Liver (tissue), 3 donors: ENCODE measurements at regions not wholly inside any gene's neighbourhood (a gene's known extent, or its start where the extent isn't known, plus 50 kb on each side); places are given as distances from the start of the nearest gene placed in this dataset.

Experiments
- FOXA1 ChIP-seq: IDR thresholded peaks from 2 replicates; pipeline ENCODE4 v1.6.1; 2016; ENCODE audit warnings: antibody characterized with exemption
- GABPA ChIP-seq, 2 donors: IDR thresholded peaks in 1 of 2; conservative IDR thresholded peaks in 1 of 2; 2 replicates each; pipeline ENCODE4 v1.6.1; 2016; ENCODE audit warnings: antibody characterized with exemption in 2 of 2, mild to moderate bottlenecking in 1 of 2, moderate library complexity in 1 of 2
- RAD21 ChIP-seq, 2 donors: IDR thresholded peaks; 2 replicates each; pipeline ENCODE4 v1.6.1; 2016; ENCODE audit warnings: antibody characterized with exemption in 2 of 2, mild to moderate bottlenecking in 2 of 2
- YY1 ChIP-seq: IDR thresholded peaks from 2 replicates; pipeline ENCODE4 v1.6.1; 2016; ENCODE audit warnings: antibody characterized with exemption, mild to moderate bottlenecking
- TF ChIP-seq, protein P1 (sequence below): fragments of 150-350 bp; IDR thresholded peaks from 2 replicates; pipeline ENCODE4 v1.5.1; 2017; ENCODE audit warnings: improper control_type of control experiment, low read depth, low read length; ENCODE audit not compliant: missing input control
- donor health status: healthy.
- donor health status: healthy.

DNA sequence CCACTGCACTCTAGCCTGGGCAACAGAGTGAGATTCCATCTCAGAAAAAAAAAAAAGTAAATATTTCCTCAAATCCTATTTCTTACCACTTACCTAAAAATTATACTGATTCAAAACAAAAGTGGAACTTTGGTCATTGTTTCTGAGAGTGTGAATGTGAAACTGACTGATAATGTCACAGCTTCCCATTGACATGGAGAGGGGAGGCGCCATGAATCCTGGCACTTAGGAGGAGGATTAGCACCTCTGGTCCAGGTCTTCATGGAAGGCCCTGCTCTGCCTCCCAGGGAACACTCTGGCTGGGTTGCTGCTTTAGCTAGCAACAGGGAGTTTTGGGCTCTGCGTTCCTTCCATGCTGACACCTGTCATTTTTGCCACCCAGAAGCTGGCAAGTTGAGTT lies 154.3 kb upstream of the SALL1 start:
- TF ChIP-seq GABPA (IDR thresholded peaks at IDR 0.05 in 1 of 2, conservative IDR thresholded peaks at IDR 0.05 in 1 of 2) (no peak), FOXA1 (no peak), YY1 (no peak), RAD21 (IDR thresholded peaks at IDR 0.05) (no peak)
- TF ChIP-seq, protein P1, sequence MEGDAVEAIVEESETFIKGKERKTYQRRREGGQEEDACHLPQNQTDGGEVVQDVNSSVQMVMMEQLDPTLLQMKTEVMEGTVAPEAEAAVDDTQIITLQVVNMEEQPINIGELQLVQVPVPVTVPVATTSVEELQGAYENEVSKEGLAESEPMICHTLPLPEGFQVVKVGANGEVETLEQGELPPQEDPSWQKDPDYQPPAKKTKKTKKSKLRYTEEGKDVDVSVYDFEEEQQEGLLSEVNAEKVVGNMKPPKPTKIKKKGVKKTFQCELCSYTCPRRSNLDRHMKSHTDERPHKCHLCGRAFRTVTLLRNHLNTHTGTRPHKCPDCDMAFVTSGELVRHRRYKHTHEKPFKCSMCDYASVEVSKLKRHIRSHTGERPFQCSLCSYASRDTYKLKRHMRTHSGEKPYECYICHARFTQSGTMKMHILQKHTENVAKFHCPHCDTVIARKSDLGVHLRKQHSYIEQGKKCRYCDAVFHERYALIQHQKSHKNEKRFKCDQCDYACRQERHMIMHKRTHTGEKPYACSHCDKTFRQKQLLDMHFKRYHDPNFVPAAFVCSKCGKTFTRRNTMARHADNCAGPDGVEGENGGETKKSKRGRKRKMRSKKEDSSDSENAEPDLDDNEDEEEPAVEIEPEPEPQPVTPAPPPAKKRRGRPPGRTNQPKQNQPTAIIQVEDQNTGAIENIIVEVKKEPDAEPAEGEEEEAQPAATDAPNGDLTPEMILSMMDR, result no peak
